ENCODE measurements at regions not wholly inside any gene's neighbourhood (a gene's known extent, or its start where the extent isn't known, plus 50 kb on each side); places are given as distances from the start of the nearest gene placed in this dataset.

DNA sequence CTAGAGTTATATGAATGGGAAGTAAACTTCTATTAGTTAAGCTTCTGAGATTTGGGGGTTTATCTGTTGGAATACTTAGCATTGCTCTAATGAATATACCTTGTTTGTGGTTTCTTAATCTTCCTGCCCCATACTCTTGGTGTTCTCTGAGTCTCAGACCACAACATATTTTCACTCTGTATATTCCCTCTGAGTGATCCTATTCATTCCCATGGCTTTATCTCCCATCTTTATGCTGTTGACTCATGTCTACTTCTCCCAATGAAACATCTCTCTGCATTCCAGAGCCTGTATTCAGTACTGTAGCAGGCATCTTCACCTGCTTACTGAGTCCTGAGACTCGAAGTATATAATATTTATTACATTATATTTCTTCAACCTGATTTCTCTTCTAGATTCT, 283.7 kb upstream of the MAP3K7 start:
- no peaks in the 10 kb centered on the region for H3K4me1 ChIP-seq
- no peak overlapping the region for H3K27ac ChIP-seq
- no peaks in the 10 kb centered on the region for H3K9me3 ChIP-seq
- WGBS, 4 donors: 78 to 88% (median 87%) methylated on average over 1 of the region's 1 CpG
- no peak overlapping the region for H3K4me3 ChIP-seq
- H3K27me3 ChIP-seq: peaks cover 0 to 3% (median 0%) of the 10 kb centered on the region in 9 donors
- intact Hi-C loops (cut with DNase I): no loop called here
- no peaks in the 10 kb centered on the region for H3K36me3 ChIP-seq
- TF ChIP-seq, protein P1, sequence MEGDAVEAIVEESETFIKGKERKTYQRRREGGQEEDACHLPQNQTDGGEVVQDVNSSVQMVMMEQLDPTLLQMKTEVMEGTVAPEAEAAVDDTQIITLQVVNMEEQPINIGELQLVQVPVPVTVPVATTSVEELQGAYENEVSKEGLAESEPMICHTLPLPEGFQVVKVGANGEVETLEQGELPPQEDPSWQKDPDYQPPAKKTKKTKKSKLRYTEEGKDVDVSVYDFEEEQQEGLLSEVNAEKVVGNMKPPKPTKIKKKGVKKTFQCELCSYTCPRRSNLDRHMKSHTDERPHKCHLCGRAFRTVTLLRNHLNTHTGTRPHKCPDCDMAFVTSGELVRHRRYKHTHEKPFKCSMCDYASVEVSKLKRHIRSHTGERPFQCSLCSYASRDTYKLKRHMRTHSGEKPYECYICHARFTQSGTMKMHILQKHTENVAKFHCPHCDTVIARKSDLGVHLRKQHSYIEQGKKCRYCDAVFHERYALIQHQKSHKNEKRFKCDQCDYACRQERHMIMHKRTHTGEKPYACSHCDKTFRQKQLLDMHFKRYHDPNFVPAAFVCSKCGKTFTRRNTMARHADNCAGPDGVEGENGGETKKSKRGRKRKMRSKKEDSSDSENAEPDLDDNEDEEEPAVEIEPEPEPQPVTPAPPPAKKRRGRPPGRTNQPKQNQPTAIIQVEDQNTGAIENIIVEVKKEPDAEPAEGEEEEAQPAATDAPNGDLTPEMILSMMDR (IDR thresholded peaks at IDR 0.05): no peak
- no peak for TF ChIP-seq POLR2A (IDR thresholded peaks at IDR 0.05)
- no peak for DNase-seq
- no peak for ATAC-seq

DNA sequence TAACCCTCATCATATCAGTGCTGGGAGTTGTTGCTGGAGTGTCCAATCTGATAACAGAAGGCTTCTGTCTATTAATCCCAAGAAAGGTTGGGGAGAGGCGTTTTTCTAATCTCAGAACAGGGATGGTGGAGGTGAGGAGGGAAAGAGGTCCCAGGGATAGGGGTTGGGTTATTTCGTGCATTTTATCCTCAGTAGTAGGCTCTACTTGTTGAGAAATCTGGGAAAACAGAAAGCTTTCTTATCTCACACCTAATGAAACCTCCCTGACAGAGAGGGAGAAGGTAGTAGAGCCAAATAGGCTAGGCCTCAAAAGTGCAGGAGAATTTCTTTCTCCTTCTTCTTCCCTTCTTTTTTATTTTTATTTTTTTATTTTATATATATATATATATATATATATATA, 281.8 kb upstream of the MAP3K7 start:
- intact Hi-C loops (cut with DNase I): no loop called here
- DNase-seq (no peak), ATAC-seq (no peak)
- no peak for TF ChIP-seq POLR2A (IDR thresholded peaks at IDR 0.05)
- TF ChIP-seq, protein P1 (IDR thresholded peaks at IDR 0.05): no peak
- H3K36me3 ChIP-seq: no peaks in the 10 kb centered on the region
- no peaks in the 10 kb centered on the region for H3K9me3 ChIP-seq
- WGBS, 4 donors: 70 to 79% (median 72%) methylated on average over 2 of the region's 2 CpGs
- H3K4me1 ChIP-seq: no peaks in the 10 kb centered on the region
- H3K4me3 ChIP-seq: no peak overlapping the region
- H3K27ac ChIP-seq: no peak overlapping the region
- H3K27me3 ChIP-seq: no peaks in the 10 kb centered on the region

DNA sequence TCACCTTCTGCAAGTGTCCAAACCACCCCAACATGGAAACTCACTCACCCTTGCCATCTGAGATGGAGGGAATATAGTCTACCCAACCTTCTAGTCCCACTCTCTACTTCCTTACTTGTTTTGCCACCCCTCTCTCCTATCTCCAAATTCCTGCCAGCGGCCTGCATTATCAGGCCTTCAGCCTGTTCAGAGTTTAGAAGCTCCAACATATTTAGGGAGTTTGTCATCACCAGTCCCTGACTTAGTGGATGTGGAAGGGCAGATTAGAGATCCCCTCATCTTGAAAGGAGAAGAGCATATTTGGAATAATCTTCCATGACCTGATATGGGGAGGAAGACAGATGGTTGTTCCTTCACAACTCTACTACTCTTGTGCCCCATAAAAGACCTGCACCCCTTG, 281.4 kb upstream of the MAP3K7 start:
- no peak overlapping the region for H3K27ac ChIP-seq
- no peaks in the 10 kb centered on the region for H3K36me3 ChIP-seq
- H3K4me1 ChIP-seq: no peaks in the 10 kb centered on the region
- H3K9me3 ChIP-seq: no peaks in the 10 kb centered on the region
- H3K27me3 ChIP-seq: no peaks in the 10 kb centered on the region
- DNase-seq (no peak), ATAC-seq (no peak)
- no peak overlapping the region for H3K4me3 ChIP-seq
- intact Hi-C loops (cut with DNase I): no loop called here
- 62 to 68% (median 64%) methylated on average over 1 of the region's 1 CpG for WGBS, 4 donors
- TF ChIP-seq POLR2A (IDR thresholded peaks at IDR 0.05): no peak
- TF ChIP-seq, protein P1 (IDR thresholded peaks at IDR 0.05): no peak

- no peak for TF ChIP-seq POLR2A (IDR thresholded peaks at IDR 0.05)
- TF ChIP-seq, protein P1 (IDR thresholded peaks at IDR 0.05): no peak
- intact Hi-C loops (cut with DNase I): no loop called here
- ATAC-seq (no peak), DNase-seq (no peak)
- 87 to 92% (median 88%) methylated on average over 3 of the region's 3 CpGs for WGBS, 4 donors
- no peaks in the 10 kb centered on the region for H3K27me3 ChIP-seq
- H3K9me3 ChIP-seq: no peaks in the 10 kb centered on the region
- no peak overlapping the region for H3K27ac ChIP-seq
- no peak overlapping the region for H3K4me3 ChIP-seq
- no peaks in the 10 kb centered on the region for H3K4me1 ChIP-seq
- no peaks in the 10 kb centered on the region for H3K36me3 ChIP-seq
These were observed 278.6 kb upstream of the MAP3K7 start for GRCh38 chr6:90865513-90865912.
